Gastroesophageal sphincter (tissue), 4 donors: ENCODE measurements at regions not wholly inside any gene's neighbourhood (a gene's known extent, or its start where the extent isn't known, plus 50 kb on each side); places are given as distances from the start of the nearest gene placed in this dataset.

Source experiments
- ATAC-seq: fragments of 150-250 bp; one replicate; pipeline ENCODE4 v1.9.1; 2016; ENCODE audit warnings: mild to moderate bottlenecking, moderate library complexity
- H3K27ac ChIP-seq, 4 donors: fragments of 200-600 bp; sonication (generic) in 3 of 4; 1 replicate in 3 of 4; 2 replicates in 1 of 4; pipeline ENCODE4 v1.5.1; 2016 to 2019
- H3K27me3 ChIP-seq: fragments of 200-600 bp; sonication (generic); one replicate; pipeline ENCODE4 v1.5.1; 2019
- H3K36me3 ChIP-seq, 2 donors: fragments of 200-600 bp; sonication (generic); one replicate each; pipeline ENCODE4 v1.5.1; 2019; ENCODE audit warnings: control low read depth in 1 of 2
- H3K4me1 ChIP-seq, 3 donors: fragments of 200-600 bp; sonication (generic); 1 replicate in 2 of 3; 2 replicates in 1 of 3; pipeline ENCODE4 v1.5.1; 2016 to 2019; ENCODE audit warnings: control low read depth in 2 of 3
- H3K4me3 ChIP-seq, 2 donors: fragments of 200-600 bp; sonication (generic); one replicate each; pipeline ENCODE4 v1.5.1; 2019; ENCODE audit warnings: mild to moderate bottlenecking in 1 of 2, moderate library complexity in 1 of 2
- H3K9me3 ChIP-seq, 3 donors: fragments of 200-600 bp; sonication (generic); one replicate each; pipeline ENCODE4 v1.5.1; 2017 to 2019; ENCODE audit warnings: control low read depth in 2 of 3
- CTCF ChIP-seq, 4 experiments: fragments of 200-600 bp in 2 of 4; fragments of 450-650 bp in 2 of 4; sonication (generic) in 1 of 4; IDR thresholded peaks; one replicate each; pipeline ENCODE4 v1.5.1; 2017 to 2019; ENCODE audit warnings: antibody characterized with exemption in 4 of 4, mild to moderate bottlenecking in 2 of 4, moderate library complexity in 2 of 4
- EP300 ChIP-seq: sonication (generic); formaldehyde crosslinking; IDR thresholded peaks from one replicate; pipeline ENCODE4 v1.6.1; 2017; ENCODE audit warnings: antibody characterized with exemption, mild to moderate bottlenecking
- POLR2A ChIP-seq, 2 donors: fragments of 450-650 bp; IDR thresholded peaks; one replicate each; pipeline ENCODE4 v1.6.1; 2017; ENCODE audit warnings: antibody characterized with exemption in 2 of 2, mild to moderate bottlenecking in 2 of 2, moderate library complexity in 1 of 2
- POLR2AphosphoS5 ChIP-seq: sonication (generic); formaldehyde crosslinking; IDR thresholded peaks from one replicate; pipeline ENCODE4 v1.6.1; 2017; ENCODE audit warnings: antibody characterized with exemption
- WGBS, 2 donors: methylation state at CpG; one replicate each; pipeline ENCODE4 v1.1.5; 2018; ENCODE audit warnings: low coverage in 1 of 2; 5-methylcytosine and 5-hydroxymethylcytosine counted together

GRCh38 chr16:85471469-85472431 lies 141.4 kb upstream of the GSE1 start:
- WGBS, 2 donors = 77 to 94% methylated on average over 3 to 9 of the region's 15 CpGs
- Histone ChIP-seq H3K36me3 (no peaks in the 10 kb centered on the region), H3K27ac (no peak overlapping the region), H3K9me3 (no peaks in the 10 kb centered on the region), H3K27me3 (no peaks in the 10 kb centered on the region), H3K4me1 (peaks cover 0 to 20% (median 0%) of the 10 kb centered on the region in 3 donors), H3K4me3 (no peak overlapping the region)
- TF ChIP-seq EP300 = no peak
- TF ChIP-seq CTCF (IDR thresholded peaks at IDR 0.05) = no peak
- TF ChIP-seq POLR2A (IDR thresholded peaks at IDR 0.05) = no peak
- no peak for TF ChIP-seq POLR2AphosphoS5
- no peak for ATAC-seq

- Histone ChIP-seq H3K4me1 (peaks cover 0 to 20% (median 0%) of the 10 kb centered on the region in 3 donors), H3K27ac (no peak overlapping the region), H3K36me3 (no peaks in the 10 kb centered on the region), H3K27me3 (no peaks in the 10 kb centered on the region), H3K4me3 (no peak overlapping the region), H3K9me3 (no peaks in the 10 kb centered on the region)
- no peak for ATAC-seq
- 92% methylated on average over 9 of the region's 9 CpGs; no CpG with 5 or more reads in 1 of the 2 donors for WGBS, 2 donors
- no peak for TF ChIP-seq CTCF (IDR thresholded peaks at IDR 0.05)
- no peak for TF ChIP-seq EP300
- TF ChIP-seq POLR2A (IDR thresholded peaks at IDR 0.05) = no peak
- no peak for TF ChIP-seq POLR2AphosphoS5
These were observed 140.6 kb upstream of the GSE1 start for GRCh38 chr16:85472514-85472913.

DNA sequence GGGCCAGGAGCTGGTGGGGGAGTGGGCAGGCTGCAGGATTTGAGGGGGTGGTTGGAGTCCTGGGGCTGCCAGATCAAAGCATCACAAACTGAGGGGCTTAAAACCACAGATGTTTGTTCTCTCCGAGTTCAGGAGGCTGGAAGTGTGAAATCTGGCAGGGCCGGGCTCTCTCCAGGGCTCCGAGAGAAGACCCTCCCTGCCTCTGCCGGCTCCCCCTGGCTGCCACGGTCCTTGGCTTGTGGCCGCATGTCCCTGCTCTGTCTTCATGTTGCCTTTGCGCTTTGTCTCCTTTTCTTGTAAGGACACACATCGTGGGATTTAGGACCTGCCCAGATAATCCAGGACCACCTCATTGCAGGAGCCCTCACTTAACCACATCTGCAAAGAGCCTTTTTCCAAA lies 139.8 kb upstream of the GSE1 start:
- Histone ChIP-seq H3K27me3 (no peaks in the 10 kb centered on the region), H3K27ac (no peak overlapping the region), H3K36me3 (no peaks in the 10 kb centered on the region), H3K4me3 (no peak overlapping the region), H3K9me3 (no peaks in the 10 kb centered on the region), H3K4me1 (peaks cover 0 to 20% (median 0%) of the 10 kb centered on the region in 3 donors)
- ATAC-seq = no peak
- WGBS, 2 donors = 85 to 94% methylated on average over 3 to 6 of the region's 8 CpGs
- TF ChIP-seq POLR2AphosphoS5 (no peak), CTCF (IDR thresholded peaks at IDR 0.05) (no peak), POLR2A (IDR thresholded peaks at IDR 0.05) (no peak), EP300 (no peak)

DNA sequence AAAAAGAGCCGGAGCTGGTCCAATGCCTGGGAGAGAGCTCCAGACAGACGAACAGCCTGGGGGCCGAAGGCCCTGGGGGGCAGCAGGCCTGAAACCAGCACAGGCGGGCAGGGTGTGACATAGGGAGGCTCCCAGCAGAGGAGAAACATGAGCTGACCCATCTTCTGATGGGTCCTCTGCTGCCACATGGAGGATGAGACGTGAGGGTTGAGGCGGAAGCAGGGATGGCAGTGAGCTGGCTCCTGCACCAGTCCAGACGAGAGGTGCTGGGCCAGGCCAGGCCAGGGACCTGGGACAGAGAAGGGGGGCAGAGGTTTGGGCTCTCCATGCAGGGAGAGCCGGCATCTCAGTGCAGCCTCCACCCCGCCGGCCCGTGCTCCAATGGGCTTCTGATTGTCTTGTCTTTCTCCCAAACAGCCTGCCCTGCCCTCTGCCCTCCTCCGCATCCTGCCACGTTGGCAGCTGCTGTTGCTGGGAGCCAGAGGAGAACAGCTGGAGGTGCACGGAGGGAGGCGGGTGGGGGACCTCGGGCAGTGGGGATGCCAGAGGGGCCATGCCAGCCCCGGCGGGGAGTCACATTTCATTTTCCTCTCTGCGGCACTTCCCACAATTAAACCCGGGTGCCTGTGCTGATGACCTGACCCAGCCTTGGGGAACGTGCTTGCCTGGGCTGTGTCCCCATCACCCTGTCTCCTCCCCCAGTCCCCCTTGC lies 139.1 kb upstream of the GSE1 start:
- Histone ChIP-seq H3K9me3 (no peaks in the 10 kb centered on the region), H3K36me3 (no peaks in the 10 kb centered on the region), H3K4me3 (no peak overlapping the region), H3K27ac (peak overlapping the region in 1 of 4 donors; percentile 6), H3K4me1 (peaks cover 0 to 20% (median 0%) of the 10 kb centered on the region in 3 donors), H3K27me3 (no peaks in the 10 kb centered on the region)
- 76 to 78% methylated on average over 4 to 6 of the region's 21 CpGs for WGBS, 2 donors
- ATAC-seq = no peak
- TF ChIP-seq CTCF (IDR thresholded peaks at IDR 0.05) (no peak), POLR2A (IDR thresholded peaks at IDR 0.05) (no peak), EP300 (no peak), POLR2AphosphoS5 (no peak)
